Stimulated activated CD4-positive, alpha-beta T cell treated with anti-CD3 and anti-CD28 coated beads, Interleukin-2, amount 100 ng/mL, for 4 hours (primary cell): ENCODE measurements at regions not wholly inside any gene's neighbourhood (a gene's known extent, or its start where the extent isn't known, plus 50 kb on each side); places are given as distances from the start of the nearest gene placed in this dataset.

Experiments
- DNase-seq: peaks from one replicate; pipeline ENCODE4 v3.0.0-alpha.2; 2020; ENCODE audit warnings: low read depth

DNA sequence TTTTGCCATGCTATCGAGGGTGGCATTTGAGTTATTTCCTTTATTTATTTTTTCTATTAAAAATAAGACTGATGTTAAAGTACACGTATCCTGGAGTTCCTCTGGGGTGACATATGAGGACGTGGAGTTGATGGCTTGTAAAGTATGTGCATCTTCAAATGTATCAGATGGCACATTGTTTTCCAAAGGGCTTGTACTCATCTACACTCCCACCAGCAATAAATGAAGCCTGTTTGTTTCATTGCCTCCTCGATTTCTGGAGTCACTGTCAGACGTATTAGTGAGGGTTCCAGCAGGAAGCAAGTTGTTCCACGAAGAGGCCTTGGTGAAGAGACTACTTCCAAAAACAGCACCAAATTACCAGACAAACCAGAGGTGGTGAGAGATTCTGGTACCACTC lies 423.9 kb downstream of the NPHP4 start:
- DNase-seq = no peak

- DNase-seq = no peak
These were observed 424.4 kb downstream of the NPHP4 start for GRCh38 chr1:5567839-5568238.

DNA sequence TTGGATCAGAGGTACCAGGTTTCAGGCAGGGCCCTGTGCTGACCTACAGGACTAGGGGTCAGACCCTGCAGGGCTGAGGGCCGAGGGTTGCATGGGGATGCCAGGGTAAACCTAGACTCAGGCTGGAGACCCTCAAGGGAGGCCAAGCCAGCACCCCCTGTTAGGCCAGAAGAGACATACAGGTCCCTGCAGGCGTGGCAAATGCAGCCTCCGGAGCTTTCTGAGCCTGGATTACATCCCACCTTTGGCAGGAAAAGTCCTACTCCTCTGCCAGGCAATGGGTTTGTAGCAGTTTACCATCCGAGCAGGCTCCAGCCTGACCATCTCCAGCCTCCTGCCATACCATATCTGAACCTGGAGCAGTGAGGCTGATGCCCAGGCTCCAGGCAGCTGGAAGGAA lies 425.3 kb downstream of the NPHP4 start:
- no peak for DNase-seq

GRCh38 chr1:5565281-5566125 lies 426.7 kb downstream of the NPHP4 start:
- no peak for DNase-seq

DNA sequence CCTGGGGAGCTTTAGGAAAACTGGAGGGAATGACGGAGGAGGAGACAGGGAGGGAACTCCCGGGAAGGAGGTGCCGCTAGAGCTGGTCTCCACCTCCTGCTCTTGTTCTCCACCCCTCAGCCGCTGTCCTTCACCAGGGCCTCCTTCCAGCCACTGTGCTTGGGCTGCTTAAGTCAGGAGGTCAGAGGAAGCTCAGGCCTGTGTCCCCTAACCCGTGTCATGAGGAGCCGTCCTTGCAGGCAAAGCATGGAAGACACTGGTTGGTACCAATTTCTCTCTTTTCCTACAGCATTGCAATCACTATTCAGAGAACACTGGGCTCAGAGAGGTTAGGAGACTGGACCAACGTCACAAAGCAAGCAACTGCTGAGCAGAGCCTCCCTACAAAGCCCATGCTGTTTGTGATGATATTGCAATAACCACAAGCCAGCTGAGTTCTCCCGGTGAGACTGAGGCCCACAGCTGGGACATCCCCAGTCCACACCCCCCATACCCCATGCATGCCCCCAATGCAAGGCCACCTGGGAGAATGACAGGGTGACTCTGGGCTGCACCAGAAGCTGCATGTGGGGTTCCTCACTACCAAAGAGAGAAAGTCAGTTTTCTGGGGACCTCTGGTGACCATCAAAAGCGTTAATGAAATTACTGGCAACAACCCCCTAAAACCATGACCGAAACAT lies 427.5 kb downstream of the NPHP4 start:
- DNase-seq = no peak

- DNase-seq = no peak
These were observed 428.2 kb downstream of the NPHP4 start for GRCh38 chr1:5563861-5564577.

DNA sequence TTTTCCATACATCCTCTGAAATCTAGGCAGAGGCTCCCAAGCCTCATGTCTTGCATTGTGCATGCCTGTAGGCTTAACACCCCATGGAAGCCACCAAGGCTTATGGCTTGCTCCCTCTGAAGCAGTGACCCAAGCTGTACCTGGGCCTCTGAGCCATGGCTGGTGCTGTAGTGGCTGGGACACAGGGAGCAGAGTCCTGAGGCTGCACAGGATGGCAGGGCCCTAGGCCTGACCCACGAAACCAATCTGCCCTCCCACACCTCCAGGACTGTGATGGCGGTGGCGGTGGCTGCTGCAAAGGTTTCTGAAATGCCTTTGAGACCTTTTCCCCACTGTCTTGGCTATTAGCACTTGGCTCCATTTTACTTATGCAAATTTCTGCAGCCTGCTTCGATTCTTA lies 429.5 kb downstream of the NPHP4 start:
- DNase-seq = no peak

DNA sequence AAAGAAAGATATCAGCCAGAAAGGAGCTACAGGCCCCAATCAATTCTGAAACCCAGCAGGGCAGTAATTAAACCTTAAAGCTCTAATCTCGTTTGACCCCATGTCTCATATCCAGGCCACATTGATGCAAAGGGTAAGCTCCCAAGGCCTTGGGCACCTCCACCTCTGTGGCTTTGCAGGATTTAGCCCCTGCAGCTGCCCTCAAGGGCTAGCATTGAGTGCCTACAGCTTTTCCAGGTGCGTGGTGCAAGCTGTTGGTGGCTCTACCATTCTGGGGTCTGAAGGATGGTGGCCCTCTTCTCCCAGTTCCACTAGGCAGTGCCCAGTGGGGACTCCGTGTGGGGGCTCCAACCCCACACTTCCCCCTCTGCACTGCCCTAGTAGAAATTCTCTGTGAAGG lies 429.9 kb downstream of the NPHP4 start:
- DNase-seq = no peak

DNA sequence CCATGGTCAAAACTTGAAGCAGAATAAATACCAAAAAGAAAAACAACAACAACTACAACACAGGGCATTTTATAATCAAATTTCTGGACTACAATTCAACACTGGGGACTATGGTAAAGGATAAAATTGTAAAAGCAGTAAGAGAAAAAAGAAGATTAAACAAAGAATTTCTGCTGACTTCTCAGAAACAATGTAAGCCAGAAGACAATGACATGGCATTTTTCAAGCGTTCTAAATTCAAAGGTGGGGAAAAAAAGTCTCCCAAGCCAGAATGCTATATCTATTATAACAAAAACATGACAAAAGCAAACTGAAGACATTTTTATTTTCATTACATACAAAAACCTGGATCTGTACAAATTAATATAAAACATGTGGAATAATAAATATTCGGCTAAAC lies 433.1 kb downstream of the NPHP4 start:
- DNase-seq = no peak

DNA sequence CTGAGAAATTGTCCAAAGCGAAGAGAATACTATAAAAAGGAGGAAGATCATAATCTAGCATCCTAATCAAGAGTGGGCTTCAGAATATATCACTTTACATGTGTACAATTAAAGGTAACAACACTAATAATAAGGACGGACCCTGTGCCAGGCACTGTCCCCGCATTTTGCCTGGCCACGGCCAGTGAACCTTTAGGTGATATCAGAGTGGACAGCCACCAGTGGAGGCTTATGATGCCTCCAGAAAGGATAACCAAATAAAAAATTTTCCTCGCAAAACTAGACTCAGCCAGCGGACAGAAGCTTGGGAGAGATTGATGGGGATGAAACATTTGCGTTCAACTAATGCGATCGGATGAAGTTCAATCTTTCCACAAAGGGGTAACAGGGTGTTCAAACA lies 436.4 kb downstream of the NPHP4 start:
- no peak for DNase-seq

DNA sequence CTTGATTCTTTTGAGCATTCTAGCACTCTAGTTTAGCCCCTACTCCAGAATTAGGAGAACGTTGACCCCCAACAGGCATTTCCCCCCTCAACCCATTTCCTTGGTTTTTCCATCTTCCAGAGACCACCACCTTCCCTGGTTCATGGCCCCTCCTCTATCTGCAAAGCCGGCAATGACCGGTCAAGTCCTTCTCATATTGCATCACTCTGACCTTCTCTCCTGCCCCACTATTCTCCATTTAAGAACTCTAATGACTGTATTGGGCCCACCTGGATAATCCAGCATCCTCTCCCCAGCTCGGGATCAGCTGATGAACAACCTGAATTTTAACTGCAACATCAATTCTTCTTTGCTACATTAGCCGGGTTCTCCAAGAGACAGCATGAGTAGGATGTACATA lies 437.4 kb downstream of the NPHP4 start:
- no peak for DNase-seq

GRCh38 chr1:5554111-5554510 lies 438.1 kb downstream of the NPHP4 start:
- DNase-seq = no peak

DNA sequence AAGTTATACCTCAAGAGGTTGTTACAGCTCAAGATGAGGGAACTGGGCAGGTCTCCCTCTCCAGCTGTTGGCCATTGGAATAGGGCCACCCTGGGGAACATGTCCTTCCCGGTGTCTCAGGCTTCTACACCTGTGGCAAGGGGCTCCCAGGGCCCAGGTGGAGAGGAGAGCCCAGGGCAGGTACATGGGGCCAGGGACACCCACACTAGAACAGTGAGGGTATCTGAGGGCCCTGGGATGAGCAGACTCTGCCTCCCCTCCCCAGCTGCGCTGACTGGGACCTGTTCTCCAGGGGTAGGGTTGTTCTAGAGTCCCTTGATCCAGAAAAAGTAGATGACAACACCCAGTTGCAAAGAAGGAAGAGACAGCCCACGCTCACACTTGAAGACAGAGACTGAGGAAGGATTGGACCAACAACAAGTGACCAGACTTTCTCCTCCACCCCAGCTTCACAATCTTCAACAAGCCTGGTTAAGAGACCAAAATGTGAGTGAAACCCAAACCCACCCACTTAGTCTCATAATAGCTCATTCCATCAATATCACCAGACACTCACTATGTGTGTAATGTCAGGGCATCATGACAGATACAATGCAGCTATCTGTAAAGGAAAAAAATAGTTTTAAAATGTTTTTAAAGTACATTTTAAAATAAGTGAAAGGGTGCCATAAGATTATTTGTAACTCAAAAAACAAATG lies 439.3 kb downstream of the NPHP4 start:
- no peak for DNase-seq

DNA sequence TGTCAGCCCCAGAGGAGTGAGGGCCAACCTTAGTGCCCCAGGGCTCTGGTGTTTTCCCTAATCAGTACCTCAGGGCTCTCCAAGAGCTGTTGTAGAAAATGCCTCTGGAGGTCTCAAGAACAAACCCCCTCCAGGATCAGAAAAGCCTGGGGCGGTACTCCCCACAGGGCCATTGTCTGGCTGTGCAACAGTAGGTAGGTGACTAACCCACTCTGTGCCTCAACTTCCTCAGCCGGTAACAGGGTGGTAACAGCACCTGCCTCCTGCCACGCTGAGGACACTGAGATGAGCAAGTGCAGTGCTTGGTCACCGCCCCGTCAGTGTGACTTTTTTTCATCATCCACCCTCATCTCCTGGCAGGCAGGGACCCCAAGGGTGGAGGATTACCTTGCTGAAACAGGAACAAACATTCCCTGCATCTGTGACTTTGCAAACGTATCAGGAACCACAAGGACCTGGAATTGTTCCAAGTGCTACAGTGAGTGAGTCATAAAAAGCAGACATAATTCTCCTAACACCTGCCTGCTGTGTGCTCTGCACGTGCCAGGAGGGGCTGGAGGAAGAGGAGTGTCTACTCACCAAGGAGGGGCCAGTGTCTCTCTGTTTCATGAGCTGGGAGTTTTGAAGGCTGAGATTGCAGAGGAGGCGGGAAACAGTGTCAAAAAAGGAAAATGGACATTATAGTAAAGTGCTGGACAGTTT lies 440.8 kb downstream of the NPHP4 start:
- no peak for DNase-seq

DNA sequence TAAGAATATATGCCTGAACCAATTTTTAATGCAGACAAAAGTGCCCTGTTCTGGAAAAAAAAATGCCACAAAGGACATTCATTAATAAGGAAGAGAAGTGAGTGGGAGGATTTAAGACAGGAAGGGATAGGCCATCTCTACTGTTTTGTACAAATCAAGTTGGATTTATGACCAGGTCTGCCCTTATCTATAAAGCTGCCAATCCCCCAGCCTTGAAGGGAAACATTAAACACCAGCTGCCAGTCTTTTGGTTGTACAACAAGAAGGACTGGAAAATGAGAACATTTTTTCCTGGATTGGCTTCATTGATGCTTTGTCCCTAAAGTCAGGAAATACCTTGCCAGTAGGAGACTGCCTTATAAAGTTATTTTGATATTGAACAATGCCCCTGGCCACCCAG lies 444.0 kb downstream of the NPHP4 start:
- DNase-seq = no peak

- no peak for DNase-seq
These were observed 449.0 kb downstream of the NPHP4 start for GRCh38 chr1:5543235-5543634.

- no peak for DNase-seq
These were observed 459.4 kb downstream of the NPHP4 start for GRCh38 chr1:5532811-5533210.

- no peak for DNase-seq
These were observed 465.2 kb downstream of the NPHP4 start for GRCh38 chr1:5526822-5527551.

- no peak for DNase-seq
These were observed 465.9 kb downstream of the NPHP4 start for GRCh38 chr1:5526385-5526750.

DNA sequence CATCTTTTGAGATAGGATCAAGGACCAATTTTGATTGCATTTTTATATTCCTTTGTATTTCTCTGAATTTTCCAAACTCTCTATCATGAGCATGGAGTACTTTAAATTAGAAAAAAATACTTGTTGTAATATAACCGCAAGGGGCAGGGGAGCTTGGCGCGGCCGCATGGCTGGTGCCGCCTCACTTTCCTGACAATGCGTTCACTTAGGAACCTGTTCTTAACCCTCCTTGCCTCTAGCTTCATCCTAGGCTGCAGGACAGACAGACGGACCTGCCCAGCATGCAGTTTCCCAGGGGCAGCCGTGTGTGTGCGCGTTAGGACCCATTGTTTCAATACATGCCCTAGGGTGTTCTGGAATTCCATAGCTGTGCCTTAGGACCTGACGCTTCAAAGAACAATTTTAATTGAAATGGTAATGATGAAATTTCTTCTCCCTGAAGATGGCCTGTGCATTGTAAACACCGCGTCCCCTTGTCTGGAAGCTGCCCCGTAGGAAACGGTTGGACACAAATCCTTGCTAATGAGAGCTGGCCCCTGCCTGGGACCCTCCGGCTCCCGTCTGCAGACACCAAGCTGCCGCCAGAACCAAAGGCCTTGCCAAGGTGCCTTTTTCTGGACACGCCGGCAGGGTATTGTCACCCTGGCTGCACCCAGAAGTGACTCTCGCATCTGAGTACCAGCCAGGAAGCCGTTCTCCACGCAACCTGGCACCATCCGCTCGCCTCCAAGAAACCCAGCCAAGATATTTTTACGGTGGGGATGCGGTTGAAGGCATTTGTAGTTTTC lies 466.4 kb downstream of the NPHP4 start:
- no peak for DNase-seq
